ENCODE measurements at regions not wholly inside any gene's neighbourhood (a gene's known extent, or its start where the extent isn't known, plus 50 kb on each side); places are given as distances from the start of the nearest gene placed in this dataset.

DNA sequence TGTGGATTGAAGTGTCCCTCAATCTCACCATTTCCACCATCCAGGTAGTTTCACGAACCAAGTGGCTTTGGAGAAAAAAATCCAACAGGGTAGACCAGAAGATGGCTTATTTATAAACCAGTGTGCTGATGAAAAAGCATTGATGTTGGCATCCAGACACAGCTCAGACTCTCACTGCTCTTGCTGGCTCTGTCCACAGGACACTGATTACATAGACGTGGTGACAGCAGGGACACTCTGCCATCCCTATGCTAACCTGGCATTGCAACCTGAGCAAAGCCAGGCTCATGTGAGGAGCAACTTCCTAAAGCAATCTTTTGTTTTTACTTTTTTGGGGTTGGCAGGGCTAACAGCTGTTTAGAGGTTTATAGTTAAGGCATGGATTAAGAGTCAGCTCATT is 130.6 kb upstream of the SVIL start:
- Histone ChIP-seq H3K4me1 (ENCODE audit: control insufficient read depth in 2 of 2, insufficient read depth in 2 of 2, low read length in 2 of 2) (no peaks in the 10 kb centered on the region), H3K27ac (ENCODE audit: low read depth in 2 of 2, low read length in 2 of 2) (no peak overlapping the region), H3K4me3 (ENCODE audit: low read length in 2 of 2) (no peak overlapping the region), H3K27me3 (ENCODE audit: control insufficient read depth in 2 of 2, insufficient read depth in 2 of 2, low read length in 2 of 2) (no peaks in the 10 kb centered on the region), H3K9ac (ENCODE audit: low read depth in 1 of 2, low read length in 2 of 2) (no peak overlapping the region), H3K9me3 (ENCODE audit: control insufficient read depth in 2 of 2, low read length in 2 of 2) (no peaks in the 10 kb centered on the region), H3K36me3 (ENCODE audit: control insufficient read depth in 2 of 2, insufficient read depth in 2 of 2, low read length in 2 of 2) (no peaks in the 10 kb centered on the region)

DNA sequence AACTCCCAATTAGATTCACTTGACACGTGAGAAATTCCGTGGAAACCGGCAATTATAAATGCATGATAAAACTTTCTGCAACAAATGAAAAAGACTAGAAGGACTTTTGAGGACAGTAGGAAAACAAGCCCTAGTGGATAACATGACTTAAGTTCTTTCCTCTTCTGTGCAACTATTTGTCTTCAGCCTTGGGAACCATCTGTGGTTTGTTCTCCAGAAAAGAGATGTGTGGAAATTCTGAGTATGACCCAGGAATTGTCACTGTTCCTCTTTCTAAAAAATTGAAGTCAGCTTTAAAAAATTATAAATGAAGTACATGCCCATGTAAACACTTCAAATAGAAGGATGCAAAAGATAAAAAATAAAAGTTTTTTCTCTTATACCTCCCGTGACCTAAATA is 128.6 kb upstream of the SVIL start:
- Histone ChIP-seq H3K9me3 (ENCODE audit: control insufficient read depth in 2 of 2, low read length in 2 of 2) (no peaks in the 10 kb centered on the region), H3K4me3 (ENCODE audit: low read length in 2 of 2) (no peak overlapping the region), H3K27me3 (ENCODE audit: control insufficient read depth in 2 of 2, insufficient read depth in 2 of 2, low read length in 2 of 2) (no peaks in the 10 kb centered on the region), H3K4me1 (ENCODE audit: control insufficient read depth in 2 of 2, insufficient read depth in 2 of 2, low read length in 2 of 2) (peaks cover 0 to 2% of the 10 kb centered on the region in 2 donors), H3K9ac (ENCODE audit: low read depth in 1 of 2, low read length in 2 of 2) (no peak overlapping the region), H3K36me3 (ENCODE audit: control insufficient read depth in 2 of 2, insufficient read depth in 2 of 2, low read length in 2 of 2) (no peaks in the 10 kb centered on the region), H3K27ac (ENCODE audit: low read depth in 2 of 2, low read length in 2 of 2) (no peak overlapping the region)

DNA sequence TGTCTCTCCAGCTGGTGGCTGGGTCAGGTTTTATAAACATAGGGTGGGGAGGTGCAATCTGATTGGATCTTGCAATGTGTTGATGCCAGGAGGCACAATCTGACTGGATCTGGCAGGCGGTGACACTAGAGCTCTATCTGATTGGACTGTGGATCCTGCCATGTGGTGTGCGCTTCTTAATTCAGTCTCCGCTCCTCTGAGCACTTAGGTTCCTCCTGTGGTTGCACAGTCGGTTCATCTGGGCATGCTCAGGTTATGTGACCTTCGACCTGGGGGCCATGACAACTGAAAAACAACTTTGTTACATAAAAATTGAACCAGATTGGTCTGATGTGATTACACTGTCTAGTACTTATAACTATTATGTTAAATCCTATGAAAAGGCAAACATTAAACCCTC is 127.1 kb upstream of the SVIL start:
- Histone ChIP-seq H3K4me1 (ENCODE audit: control insufficient read depth in 2 of 2, insufficient read depth in 2 of 2, low read length in 2 of 2) (peaks cover 4 to 5% of the 10 kb centered on the region in 2 donors), H3K27ac (ENCODE audit: low read depth in 2 of 2, low read length in 2 of 2) (no peak overlapping the region), H3K4me3 (ENCODE audit: low read length in 2 of 2) (no peak overlapping the region), H3K9me3 (ENCODE audit: control insufficient read depth in 2 of 2, low read length in 2 of 2) (no peaks in the 10 kb centered on the region), H3K36me3 (ENCODE audit: control insufficient read depth in 2 of 2, insufficient read depth in 2 of 2, low read length in 2 of 2) (no peaks in the 10 kb centered on the region), H3K27me3 (ENCODE audit: control insufficient read depth in 2 of 2, insufficient read depth in 2 of 2, low read length in 2 of 2) (no peaks in the 10 kb centered on the region), H3K9ac (ENCODE audit: low read depth in 1 of 2, low read length in 2 of 2) (no peak overlapping the region)

DNA sequence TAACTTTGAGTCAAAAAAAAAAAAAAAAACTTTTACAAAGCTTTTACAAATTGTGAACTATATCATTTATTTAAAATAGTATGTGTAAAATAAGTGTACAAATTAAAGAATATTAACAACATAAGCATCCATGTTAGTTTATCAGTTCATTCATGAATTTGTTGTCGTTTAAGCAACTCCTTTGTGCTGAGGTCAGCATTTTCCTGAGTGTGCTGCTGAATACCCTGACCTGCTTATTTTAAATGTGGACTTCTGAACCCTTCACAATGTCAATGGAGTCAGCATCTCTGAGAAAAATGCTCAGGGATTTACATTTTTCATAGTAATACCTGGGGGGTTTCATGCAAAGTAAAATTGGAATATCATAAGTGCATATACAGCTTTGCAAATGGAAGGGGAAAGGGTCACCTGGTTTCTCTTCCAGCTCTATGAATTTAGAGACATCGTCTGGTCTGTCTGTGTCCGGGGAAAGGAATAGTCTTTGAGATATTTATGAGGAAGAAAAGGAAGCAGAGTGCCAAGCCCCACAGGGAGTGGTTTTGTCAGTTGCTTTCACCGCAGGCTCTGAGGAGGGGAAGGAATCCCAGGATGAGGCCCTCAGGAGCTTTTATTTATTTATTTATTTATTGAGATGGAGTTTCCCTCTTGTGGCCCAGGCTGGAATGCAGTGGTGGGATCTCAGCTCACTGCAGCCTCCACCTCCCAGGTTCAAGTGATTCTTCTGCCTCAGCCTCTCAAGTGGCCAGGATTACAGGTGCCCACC is 125.5 kb upstream of the SVIL start:
- Histone ChIP-seq H3K27ac (ENCODE audit: low read depth in 2 of 2, low read length in 2 of 2) (no peak overlapping the region), H3K27me3 (ENCODE audit: control insufficient read depth in 2 of 2, insufficient read depth in 2 of 2, low read length in 2 of 2) (no peaks in the 10 kb centered on the region), H3K36me3 (ENCODE audit: control insufficient read depth in 2 of 2, insufficient read depth in 2 of 2, low read length in 2 of 2) (no peaks in the 10 kb centered on the region), H3K4me1 (ENCODE audit: control insufficient read depth in 2 of 2, insufficient read depth in 2 of 2, low read length in 2 of 2) (peaks cover 4 to 5% of the 10 kb centered on the region in 2 donors), H3K9me3 (ENCODE audit: control insufficient read depth in 2 of 2, low read length in 2 of 2) (no peaks in the 10 kb centered on the region), H3K4me3 (ENCODE audit: low read length in 2 of 2) (no peak overlapping the region), H3K9ac (ENCODE audit: low read depth in 1 of 2, low read length in 2 of 2) (no peak overlapping the region)

DNA sequence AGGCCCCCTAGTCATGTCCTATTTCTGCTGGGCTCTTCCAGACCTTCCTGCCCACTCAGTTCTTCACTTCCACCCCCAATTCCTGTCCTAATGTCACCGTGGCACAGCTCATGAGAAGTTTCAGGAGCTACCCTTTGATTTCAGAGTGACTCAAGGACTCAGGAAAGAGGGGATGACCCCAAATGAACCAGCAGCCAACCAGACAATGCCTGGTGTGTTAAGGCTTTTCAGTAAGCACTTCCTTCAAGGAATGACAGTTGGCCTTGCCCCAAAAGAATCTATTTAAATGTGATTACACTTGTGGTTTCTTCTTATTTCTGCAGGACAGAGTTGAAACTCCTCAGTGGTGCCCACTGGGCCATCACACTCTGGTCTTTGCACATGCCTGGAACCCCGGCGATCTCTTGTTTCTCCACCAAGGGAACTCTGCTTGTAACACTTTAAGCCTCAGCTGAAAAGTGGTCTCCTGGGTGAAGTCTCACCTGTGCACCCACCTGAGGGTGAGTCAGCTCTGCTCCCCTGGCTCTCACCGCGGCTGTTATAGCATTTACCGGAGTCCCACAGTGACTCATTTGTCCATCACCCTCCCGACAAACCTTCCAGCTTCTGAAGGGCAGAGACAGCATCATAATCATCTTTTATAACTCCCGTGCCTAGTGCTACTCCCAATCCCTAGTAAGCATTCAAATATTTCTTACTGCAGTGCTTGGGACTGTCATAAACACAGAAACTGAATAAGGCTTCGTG is 123.0 kb upstream of the SVIL start:
- peak overlapping the region in 1 of 2 donors; percentile 7 for H3K27ac ChIP-seq (ENCODE audit: low read depth in 2 of 2, low read length in 2 of 2)
- H3K27me3 ChIP-seq (ENCODE audit: control insufficient read depth in 2 of 2, insufficient read depth in 2 of 2, low read length in 2 of 2), result no peaks in the 10 kb centered on the region
- H3K9me3 ChIP-seq (ENCODE audit: control insufficient read depth in 2 of 2, low read length in 2 of 2), result no peaks in the 10 kb centered on the region
- no peaks in the 10 kb centered on the region for H3K36me3 ChIP-seq (ENCODE audit: control insufficient read depth in 2 of 2, insufficient read depth in 2 of 2, low read length in 2 of 2)
- no peak overlapping the region for H3K4me3 ChIP-seq (ENCODE audit: low read length in 2 of 2)
- peaks cover 4 to 5% of the 10 kb centered on the region in 2 donors for H3K4me1 ChIP-seq (ENCODE audit: control insufficient read depth in 2 of 2, insufficient read depth in 2 of 2, low read length in 2 of 2)
- H3K9ac ChIP-seq (ENCODE audit: low read depth in 1 of 2, low read length in 2 of 2), result no peak overlapping the region

- Histone ChIP-seq H3K9ac (ENCODE audit: low read depth in 1 of 2, low read length in 2 of 2) (no peak overlapping the region), H3K4me3 (ENCODE audit: low read length in 2 of 2) (no peak overlapping the region), H3K9me3 (ENCODE audit: control insufficient read depth in 2 of 2, low read length in 2 of 2) (no peaks in the 10 kb centered on the region), H3K4me1 (ENCODE audit: control insufficient read depth in 2 of 2, insufficient read depth in 2 of 2, low read length in 2 of 2) (peaks cover 4 to 5% of the 10 kb centered on the region in 2 donors), H3K27ac (ENCODE audit: low read depth in 2 of 2, low read length in 2 of 2) (no peak overlapping the region), H3K27me3 (ENCODE audit: control insufficient read depth in 2 of 2, insufficient read depth in 2 of 2, low read length in 2 of 2) (no peaks in the 10 kb centered on the region), H3K36me3 (ENCODE audit: control insufficient read depth in 2 of 2, insufficient read depth in 2 of 2, low read length in 2 of 2) (no peaks in the 10 kb centered on the region)
Observed at GRCh38 chr10:29756451-29756850, 121.7 kb upstream of the SVIL start.

DNA sequence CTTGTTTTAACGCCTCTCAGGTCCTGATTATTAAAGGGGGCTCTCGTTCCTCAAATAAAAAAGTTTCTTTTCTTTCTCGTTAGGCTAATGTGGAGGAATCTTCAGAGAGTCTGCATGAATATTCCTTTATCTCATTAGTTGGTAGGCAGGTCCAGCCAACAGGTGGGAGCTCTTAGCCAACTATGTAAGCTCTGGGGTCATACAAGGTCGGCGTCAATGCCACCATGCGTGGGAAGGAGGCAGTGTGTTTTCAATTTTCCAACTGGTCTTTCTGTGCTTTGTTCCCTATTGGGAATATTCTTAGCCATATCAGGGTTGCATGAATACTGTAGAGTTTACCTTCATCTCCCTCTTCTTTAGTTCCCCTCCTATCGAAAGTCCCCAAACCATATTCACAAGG is 118.5 kb upstream of the SVIL start:
- H3K9ac ChIP-seq (ENCODE audit: low read depth in 1 of 2, low read length in 2 of 2), result no peak overlapping the region
- H3K4me3 ChIP-seq (ENCODE audit: low read length in 2 of 2), result no peak overlapping the region
- H3K36me3 ChIP-seq (ENCODE audit: control insufficient read depth in 2 of 2, insufficient read depth in 2 of 2, low read length in 2 of 2), result no peaks in the 10 kb centered on the region
- peaks cover 3 to 4% of the 10 kb centered on the region in 2 donors for H3K4me1 ChIP-seq (ENCODE audit: control insufficient read depth in 2 of 2, insufficient read depth in 2 of 2, low read length in 2 of 2)
- H3K9me3 ChIP-seq (ENCODE audit: control insufficient read depth in 2 of 2, low read length in 2 of 2), result no peaks in the 10 kb centered on the region
- H3K27ac ChIP-seq (ENCODE audit: low read depth in 2 of 2, low read length in 2 of 2), result no peak overlapping the region
- H3K27me3 ChIP-seq (ENCODE audit: control insufficient read depth in 2 of 2, insufficient read depth in 2 of 2, low read length in 2 of 2), result no peaks in the 10 kb centered on the region

GRCh38 chr10:29751684-29752083 is 116.9 kb upstream of the SVIL start:
- H3K9me3 ChIP-seq (ENCODE audit: control insufficient read depth in 2 of 2, low read length in 2 of 2), result no peaks in the 10 kb centered on the region
- no peaks in the 10 kb centered on the region for H3K27me3 ChIP-seq (ENCODE audit: control insufficient read depth in 2 of 2, insufficient read depth in 2 of 2, low read length in 2 of 2)
- H3K9ac ChIP-seq (ENCODE audit: low read depth in 1 of 2, low read length in 2 of 2), result no peak overlapping the region
- H3K4me1 ChIP-seq (ENCODE audit: control insufficient read depth in 2 of 2, insufficient read depth in 2 of 2, low read length in 2 of 2), result no peaks in the 10 kb centered on the region
- no peak overlapping the region for H3K27ac ChIP-seq (ENCODE audit: low read depth in 2 of 2, low read length in 2 of 2)
- no peaks in the 10 kb centered on the region for H3K36me3 ChIP-seq (ENCODE audit: control insufficient read depth in 2 of 2, insufficient read depth in 2 of 2, low read length in 2 of 2)
- no peak overlapping the region for H3K4me3 ChIP-seq (ENCODE audit: low read length in 2 of 2)

GRCh38 chr10:29751240-29751639 is 116.5 kb upstream of the SVIL start:
- Histone ChIP-seq H3K27ac (ENCODE audit: low read depth in 2 of 2, low read length in 2 of 2) (no peak overlapping the region), H3K36me3 (ENCODE audit: control insufficient read depth in 2 of 2, insufficient read depth in 2 of 2, low read length in 2 of 2) (no peaks in the 10 kb centered on the region), H3K27me3 (ENCODE audit: control insufficient read depth in 2 of 2, insufficient read depth in 2 of 2, low read length in 2 of 2) (no peaks in the 10 kb centered on the region), H3K4me3 (ENCODE audit: low read length in 2 of 2) (no peak overlapping the region), H3K4me1 (ENCODE audit: control insufficient read depth in 2 of 2, insufficient read depth in 2 of 2, low read length in 2 of 2) (no peaks in the 10 kb centered on the region), H3K9ac (ENCODE audit: low read depth in 1 of 2, low read length in 2 of 2) (no peak overlapping the region), H3K9me3 (ENCODE audit: control insufficient read depth in 2 of 2, low read length in 2 of 2) (no peaks in the 10 kb centered on the region)

DNA sequence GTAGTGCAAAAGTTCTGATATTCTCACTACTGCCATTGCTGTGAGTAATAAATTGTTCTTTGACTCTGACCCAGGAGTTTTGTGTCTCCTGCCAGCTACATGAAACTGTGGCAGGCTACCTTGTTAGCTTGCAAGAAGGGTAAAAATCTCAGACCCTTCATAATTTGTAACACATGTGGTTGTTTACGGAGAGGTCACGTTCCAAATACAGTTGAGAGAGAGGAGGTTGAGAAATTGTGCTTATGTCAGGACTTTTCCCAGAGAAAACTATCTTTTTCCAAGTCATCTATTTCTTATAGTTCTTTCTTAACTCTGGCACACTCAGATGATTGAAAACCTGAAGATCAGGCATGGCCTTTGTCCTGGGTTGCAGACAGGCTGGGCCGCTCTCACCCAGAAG is 114.4 kb upstream of the SVIL start:
- H3K9me3 ChIP-seq (ENCODE audit: control insufficient read depth in 2 of 2, low read length in 2 of 2), result no peaks in the 10 kb centered on the region
- no peaks in the 10 kb centered on the region for H3K36me3 ChIP-seq (ENCODE audit: control insufficient read depth in 2 of 2, insufficient read depth in 2 of 2, low read length in 2 of 2)
- H3K27ac ChIP-seq (ENCODE audit: low read depth in 2 of 2, low read length in 2 of 2), result no peak overlapping the region
- no peak overlapping the region for H3K9ac ChIP-seq (ENCODE audit: low read depth in 1 of 2, low read length in 2 of 2)
- H3K4me1 ChIP-seq (ENCODE audit: control insufficient read depth in 2 of 2, insufficient read depth in 2 of 2, low read length in 2 of 2), result no peaks in the 10 kb centered on the region
- H3K27me3 ChIP-seq (ENCODE audit: control insufficient read depth in 2 of 2, insufficient read depth in 2 of 2, low read length in 2 of 2), result no peaks in the 10 kb centered on the region
- H3K4me3 ChIP-seq (ENCODE audit: low read length in 2 of 2), result no peak overlapping the region
